Breast epithelium (tissue), 4 donors: ENCODE measurements at regions not wholly inside any gene's neighbourhood (a gene's known extent, or its start where the extent isn't known, plus 50 kb on each side); places are given as distances from the start of the nearest gene placed in this dataset.

ENCODE experiments used
- DNase-seq, 2 donors: peaks; one replicate each; pipeline ENCODE4 v3.0.0-alpha.2; 2019; ENCODE audit warnings: low spot score in 2 of 2
- H3K27ac ChIP-seq, 2 donors: fragments of 200-600 bp; sonication (generic) in 1 of 2; one replicate each; pipeline ENCODE4 v1.5.1; 2016 to 2019; ENCODE audit warnings: mild to moderate bottlenecking in 1 of 2
- H3K27me3 ChIP-seq, 2 donors: fragments of 200-600 bp; sonication (generic) in 1 of 2; one replicate each; pipeline versions ENCODE4 v1.5.1 to v1.6.0; 2017 to 2019; ENCODE audit warnings: control low read depth in 1 of 2, mild to moderate bottlenecking in 1 of 2
- H3K36me3 ChIP-seq: fragments of 200-600 bp; one replicate; pipeline ENCODE4 v1.5.1; 2019
- H3K4me1 ChIP-seq, 2 donors: fragments of 200-600 bp; sonication (generic); one replicate each; pipeline ENCODE4 v1.5.1; 2016 to 2019; ENCODE audit warnings: control low read depth in 1 of 2
- H3K4me3 ChIP-seq, 3 donors: fragments of 200-600 bp; sonication (generic); 1 replicate in 2 of 3; 2 replicates in 1 of 3; pipeline ENCODE4 v1.5.1; 2016 to 2019; ENCODE audit warnings: mild to moderate bottlenecking in 3 of 3, moderate library complexity in 2 of 3
- H3K9me3 ChIP-seq, 2 donors: fragments of 200-600 bp; sonication (generic) in 1 of 2; one replicate each; pipeline ENCODE4 v1.5.1; 2016 to 2019; ENCODE audit warnings: control low read depth in 1 of 2
- POLR2A ChIP-seq: fragments of 450-650 bp; IDR thresholded peaks from one replicate; pipeline ENCODE4 v1.6.1; 2016; ENCODE audit warnings: antibody characterized with exemption, mild to moderate bottlenecking, moderate library complexity
- POLR2AphosphoS5 ChIP-seq, 3 donors: sonication (generic); formaldehyde crosslinking; IDR thresholded peaks; one replicate each; pipeline ENCODE4 v1.6.1; 2017; ENCODE audit warnings: antibody characterized with exemption in 3 of 3
- intact Hi-C: fragments of 100-400 bp; cut with DNase I; formaldehyde crosslinking; loops from one replicate; pipeline ENCODE4 v1.15.1; 2023; ENCODE audit warnings: low total_unique reads
- TF ChIP-seq, protein P1 (sequence below), 3 donors: fragments of 450-650 bp; IDR thresholded peaks; one replicate each; pipeline ENCODE4 v1.5.1; 2016 to 2017; ENCODE audit warnings: antibody characterized with exemption in 3 of 3, mild to moderate bottlenecking in 3 of 3, moderate library complexity in 3 of 3

DNA sequence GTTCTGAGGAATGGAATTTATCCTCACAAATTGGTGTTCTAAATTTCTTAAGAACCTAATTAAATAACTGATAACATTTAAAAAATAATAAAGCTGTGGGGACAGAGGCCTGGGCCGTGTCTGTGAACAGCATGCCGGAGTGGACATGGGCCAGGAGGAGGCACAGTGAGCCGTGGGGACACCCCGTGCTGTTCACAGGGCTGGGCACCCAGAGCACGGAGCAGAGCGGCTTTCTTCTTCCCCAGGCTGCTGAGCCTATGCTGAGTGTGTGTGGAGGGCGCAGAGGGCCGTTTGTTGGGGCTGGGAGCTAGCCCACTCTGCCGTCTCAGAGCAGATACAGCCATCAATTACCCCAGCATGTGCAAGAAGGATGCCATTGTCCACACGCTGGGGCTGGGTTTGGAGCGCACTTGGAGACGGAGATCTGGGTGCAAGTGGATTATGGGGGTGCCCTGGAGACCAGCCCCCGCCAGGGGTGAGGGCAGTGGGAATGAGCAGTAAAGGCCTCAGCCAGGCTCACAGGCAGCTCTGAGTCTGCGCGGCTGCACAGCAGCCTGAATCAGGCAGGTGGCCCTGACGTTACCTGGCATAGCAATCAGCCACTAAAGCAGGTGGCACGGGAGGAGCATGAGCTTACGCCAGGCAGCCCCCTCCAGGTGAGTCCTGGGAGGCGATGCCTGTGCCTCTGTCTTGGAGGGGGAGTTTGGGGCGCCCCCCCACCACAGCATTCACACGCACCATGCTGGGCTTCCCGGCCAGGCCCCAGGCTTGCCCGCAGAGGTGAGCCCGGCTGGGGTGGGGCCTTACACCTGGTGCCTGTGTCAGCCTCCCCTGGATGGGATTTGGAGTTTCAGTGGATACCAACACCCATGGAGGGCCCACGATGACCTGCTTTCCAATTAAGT lies 52.1 kb upstream of the SLC66A3 start:
- Histone ChIP-seq H3K27ac (no peak overlapping the region), H3K4me3 (no peak overlapping the region), H3K9me3 (no peaks in the 10 kb centered on the region), H3K27me3 (no peaks in the 10 kb centered on the region), H3K36me3 (no peaks in the 10 kb centered on the region), H3K4me1 (no peaks in the 10 kb centered on the region)
- TF ChIP-seq POLR2A = no peak
- TF ChIP-seq, protein P1, sequence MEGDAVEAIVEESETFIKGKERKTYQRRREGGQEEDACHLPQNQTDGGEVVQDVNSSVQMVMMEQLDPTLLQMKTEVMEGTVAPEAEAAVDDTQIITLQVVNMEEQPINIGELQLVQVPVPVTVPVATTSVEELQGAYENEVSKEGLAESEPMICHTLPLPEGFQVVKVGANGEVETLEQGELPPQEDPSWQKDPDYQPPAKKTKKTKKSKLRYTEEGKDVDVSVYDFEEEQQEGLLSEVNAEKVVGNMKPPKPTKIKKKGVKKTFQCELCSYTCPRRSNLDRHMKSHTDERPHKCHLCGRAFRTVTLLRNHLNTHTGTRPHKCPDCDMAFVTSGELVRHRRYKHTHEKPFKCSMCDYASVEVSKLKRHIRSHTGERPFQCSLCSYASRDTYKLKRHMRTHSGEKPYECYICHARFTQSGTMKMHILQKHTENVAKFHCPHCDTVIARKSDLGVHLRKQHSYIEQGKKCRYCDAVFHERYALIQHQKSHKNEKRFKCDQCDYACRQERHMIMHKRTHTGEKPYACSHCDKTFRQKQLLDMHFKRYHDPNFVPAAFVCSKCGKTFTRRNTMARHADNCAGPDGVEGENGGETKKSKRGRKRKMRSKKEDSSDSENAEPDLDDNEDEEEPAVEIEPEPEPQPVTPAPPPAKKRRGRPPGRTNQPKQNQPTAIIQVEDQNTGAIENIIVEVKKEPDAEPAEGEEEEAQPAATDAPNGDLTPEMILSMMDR (IDR thresholded peaks at IDR 0.05) = no peak
- TF ChIP-seq POLR2AphosphoS5 (IDR thresholded peaks at IDR 0.05) = no peak
- intact Hi-C loops = no loop called here
- DNase-seq = no peak

DNA sequence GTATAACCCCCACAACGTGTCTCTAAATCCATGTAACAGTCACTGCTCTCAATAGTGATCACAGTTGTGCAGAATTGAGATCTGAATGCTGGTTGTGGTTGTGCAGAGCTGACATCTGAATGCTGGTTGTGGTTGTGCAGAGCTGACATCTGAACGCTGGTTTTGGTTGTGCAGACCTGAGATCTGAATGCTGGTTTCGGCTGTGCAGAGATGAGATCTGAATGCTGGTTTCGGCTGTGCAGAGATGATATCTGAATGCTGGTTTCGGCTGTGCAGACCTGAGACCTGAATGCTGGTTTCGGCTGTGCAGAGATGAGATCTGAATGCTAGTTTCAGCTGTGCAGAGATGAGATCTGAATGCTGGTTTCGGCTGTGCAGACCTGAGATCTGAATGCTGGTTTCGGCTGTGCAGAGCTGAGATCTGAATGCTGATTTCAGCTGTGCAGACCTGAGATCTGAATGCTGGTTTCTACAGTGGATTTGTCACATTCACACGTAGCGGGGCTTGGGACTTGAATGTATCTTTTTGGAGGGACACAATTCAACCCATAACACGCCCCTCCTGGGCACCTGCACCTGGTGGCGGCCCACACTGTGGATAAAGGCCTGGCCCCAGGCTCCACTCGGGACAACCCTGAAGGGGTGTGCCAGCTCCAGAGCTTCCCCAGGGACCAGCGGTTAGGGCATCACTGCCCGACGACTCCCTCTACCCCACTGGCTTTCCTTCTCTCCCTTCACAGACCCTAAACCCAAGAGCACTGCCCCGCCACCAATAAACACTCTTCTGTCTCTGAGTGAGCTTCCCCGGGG lies 51.1 kb upstream of the SLC66A3 start:
- Histone ChIP-seq H3K27me3 (no peaks in the 10 kb centered on the region), H3K4me3 (no peak overlapping the region), H3K27ac (no peak overlapping the region), H3K36me3 (no peaks in the 10 kb centered on the region), H3K9me3 (no peaks in the 10 kb centered on the region), H3K4me1 (no peaks in the 10 kb centered on the region)
- TF ChIP-seq POLR2AphosphoS5 (IDR thresholded peaks at IDR 0.05) (no peak), POLR2A (no peak)
- DNase-seq = no peak
- intact Hi-C loops = no loop called here

DNA sequence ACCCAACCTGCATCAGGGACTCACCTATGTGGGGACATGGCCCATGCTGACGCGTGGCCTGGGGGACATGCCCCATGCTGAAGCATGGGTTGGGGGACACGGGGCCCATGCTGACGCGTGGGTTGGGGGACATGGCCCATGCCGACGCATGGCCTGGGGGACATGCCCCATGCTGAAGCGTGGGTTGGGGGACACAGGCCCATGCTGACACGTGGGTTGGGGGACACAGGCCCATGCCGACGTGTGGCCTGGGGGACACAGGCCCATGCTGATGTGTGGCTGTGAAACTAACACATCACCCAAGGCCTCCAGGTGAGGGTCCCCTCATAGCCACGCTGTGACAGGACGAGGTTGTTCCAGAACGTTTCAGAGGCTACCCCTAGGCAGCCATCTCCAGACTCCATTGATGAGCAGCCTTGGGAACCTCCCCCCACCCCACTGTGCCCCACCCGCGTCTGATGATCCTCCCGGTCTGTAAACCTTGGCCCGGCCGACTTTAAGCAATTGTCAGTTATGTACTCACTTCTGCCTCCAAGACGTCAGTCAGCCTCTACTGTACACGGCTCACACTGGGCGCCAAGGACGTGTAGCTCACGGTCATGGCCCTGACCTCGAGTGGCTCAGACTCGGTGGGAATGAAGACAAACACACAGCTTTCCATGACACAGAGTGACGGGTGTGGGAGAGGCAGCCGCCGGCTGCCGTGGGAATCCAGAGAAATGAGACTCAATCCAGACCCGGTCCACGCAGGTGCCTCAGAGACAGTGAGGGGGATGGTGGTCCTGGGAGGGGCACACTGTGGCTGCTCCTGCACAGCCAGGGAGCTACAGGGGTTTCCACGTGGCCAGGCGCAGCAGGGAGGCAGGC lies 50.2 kb upstream of the SLC66A3 start:
- DNase-seq = no peak
- no peaks in the 10 kb centered on the region for H3K4me1 ChIP-seq
- no peaks in the 10 kb centered on the region for H3K36me3 ChIP-seq
- TF ChIP-seq POLR2AphosphoS5 (IDR thresholded peaks at IDR 0.05) (no peak), POLR2A (no peak)
- TF ChIP-seq, protein P1 (IDR thresholded peaks at IDR 0.05) = no peak
- intact Hi-C loops = no loop called here
- no peak overlapping the region for H3K4me3 ChIP-seq
- H3K27me3 ChIP-seq = no peaks in the 10 kb centered on the region
- no peaks in the 10 kb centered on the region for H3K9me3 ChIP-seq
- no peak overlapping the region for H3K27ac ChIP-seq
